GM23338 (cell line): ENCODE measurements at regions not wholly inside any gene's neighbourhood (a gene's known extent, or its start where the extent isn't known, plus 50 kb on each side); places are given as distances from the start of the nearest gene placed in this dataset.

Experiments
- EZH2 ChIP-seq: fragments of 200-600 bp; sonication (generic); IDR thresholded peaks from one replicate; pipeline ENCODE4 v1.8.0; 2017; ENCODE audit warnings: antibody characterized with exemption, mild to moderate bottlenecking, low read depth; ENCODE audit not compliant: unreplicated experiment
- EZH2phosphoT487 ChIP-seq: fragments of 200-600 bp; sonication (generic); IDR thresholded peaks from one replicate; pipeline ENCODE4 v1.8.1; 2018; ENCODE audit warnings: antibody characterized with exemption; ENCODE audit not compliant: unreplicated experiment
- JUNB ChIP-seq: IDR thresholded peaks from one replicate; pipeline ENCODE4 v1.6.1; 2016; ENCODE audit warnings: antibody characterized with exemption; ENCODE audit not compliant: unreplicated experiment
- POLR2AphosphoS5 ChIP-seq: IDR thresholded peaks from 2 replicates; pipeline ENCODE4 v1.6.1; 2016; ENCODE audit warnings: antibody characterized with exemption, low read depth
- STAT1 ChIP-seq: IDR thresholded peaks from one replicate; pipeline ENCODE4 v1.6.1; 2016; ENCODE audit warnings: antibody characterized with exemption; ENCODE audit not compliant: unreplicated experiment
- TF ChIP-seq, protein P1 (sequence below), 2 experiments: fragments of 200-600 bp in 1 of 2; sonication (generic) in 1 of 2; conservative IDR thresholded peaks; 2 replicates each; pipeline versions ENCODE4 v1.5.1 to v1.6.1; 2016 to 2017; ENCODE audit warnings: antibody characterized with exemption in 2 of 2, low read depth in 2 of 2, mild to moderate bottlenecking in 2 of 2, moderate library complexity in 1 of 2
- TF ChIP-seq, protein P2 (sequence below): IDR thresholded peaks from one replicate; pipeline ENCODE4 v1.6.1; 2018; ENCODE audit warnings: antibody characterized with exemption; ENCODE audit not compliant: unreplicated experiment
- TF ChIP-seq, protein P3 (sequence below): IDR thresholded peaks from 2 replicates; pipeline ENCODE4 v1.6.1; 2016; ENCODE audit warnings: antibody characterized with exemption

DNA sequence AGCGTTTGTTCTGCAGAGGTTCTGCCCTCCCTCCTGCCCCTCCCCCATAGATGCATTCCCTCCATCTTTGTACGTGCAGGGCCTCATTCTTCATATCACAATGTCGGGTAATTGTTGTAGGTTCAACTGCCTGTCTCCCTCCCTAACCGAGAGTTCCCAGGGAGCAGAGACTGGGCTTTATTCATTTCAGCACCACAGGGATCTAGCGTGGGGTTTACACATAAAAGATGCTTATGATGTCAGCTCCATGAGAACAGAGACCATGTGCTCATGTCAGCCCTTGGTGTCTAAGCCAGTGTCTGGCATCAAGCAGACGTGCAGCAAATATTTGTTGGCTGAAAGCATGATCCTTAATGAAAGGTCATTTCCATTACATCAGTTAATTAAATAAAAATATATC, 298.9 kb upstream of the TRIB2 start:
- TF ChIP-seq, protein P1, sequence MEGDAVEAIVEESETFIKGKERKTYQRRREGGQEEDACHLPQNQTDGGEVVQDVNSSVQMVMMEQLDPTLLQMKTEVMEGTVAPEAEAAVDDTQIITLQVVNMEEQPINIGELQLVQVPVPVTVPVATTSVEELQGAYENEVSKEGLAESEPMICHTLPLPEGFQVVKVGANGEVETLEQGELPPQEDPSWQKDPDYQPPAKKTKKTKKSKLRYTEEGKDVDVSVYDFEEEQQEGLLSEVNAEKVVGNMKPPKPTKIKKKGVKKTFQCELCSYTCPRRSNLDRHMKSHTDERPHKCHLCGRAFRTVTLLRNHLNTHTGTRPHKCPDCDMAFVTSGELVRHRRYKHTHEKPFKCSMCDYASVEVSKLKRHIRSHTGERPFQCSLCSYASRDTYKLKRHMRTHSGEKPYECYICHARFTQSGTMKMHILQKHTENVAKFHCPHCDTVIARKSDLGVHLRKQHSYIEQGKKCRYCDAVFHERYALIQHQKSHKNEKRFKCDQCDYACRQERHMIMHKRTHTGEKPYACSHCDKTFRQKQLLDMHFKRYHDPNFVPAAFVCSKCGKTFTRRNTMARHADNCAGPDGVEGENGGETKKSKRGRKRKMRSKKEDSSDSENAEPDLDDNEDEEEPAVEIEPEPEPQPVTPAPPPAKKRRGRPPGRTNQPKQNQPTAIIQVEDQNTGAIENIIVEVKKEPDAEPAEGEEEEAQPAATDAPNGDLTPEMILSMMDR (conservative IDR thresholded peaks at IDR 0.05; ENCODE audit: low read depth in 2 of 2), result no peak
- TF ChIP-seq JUNB, result no peak
- TF ChIP-seq, protein P2, sequence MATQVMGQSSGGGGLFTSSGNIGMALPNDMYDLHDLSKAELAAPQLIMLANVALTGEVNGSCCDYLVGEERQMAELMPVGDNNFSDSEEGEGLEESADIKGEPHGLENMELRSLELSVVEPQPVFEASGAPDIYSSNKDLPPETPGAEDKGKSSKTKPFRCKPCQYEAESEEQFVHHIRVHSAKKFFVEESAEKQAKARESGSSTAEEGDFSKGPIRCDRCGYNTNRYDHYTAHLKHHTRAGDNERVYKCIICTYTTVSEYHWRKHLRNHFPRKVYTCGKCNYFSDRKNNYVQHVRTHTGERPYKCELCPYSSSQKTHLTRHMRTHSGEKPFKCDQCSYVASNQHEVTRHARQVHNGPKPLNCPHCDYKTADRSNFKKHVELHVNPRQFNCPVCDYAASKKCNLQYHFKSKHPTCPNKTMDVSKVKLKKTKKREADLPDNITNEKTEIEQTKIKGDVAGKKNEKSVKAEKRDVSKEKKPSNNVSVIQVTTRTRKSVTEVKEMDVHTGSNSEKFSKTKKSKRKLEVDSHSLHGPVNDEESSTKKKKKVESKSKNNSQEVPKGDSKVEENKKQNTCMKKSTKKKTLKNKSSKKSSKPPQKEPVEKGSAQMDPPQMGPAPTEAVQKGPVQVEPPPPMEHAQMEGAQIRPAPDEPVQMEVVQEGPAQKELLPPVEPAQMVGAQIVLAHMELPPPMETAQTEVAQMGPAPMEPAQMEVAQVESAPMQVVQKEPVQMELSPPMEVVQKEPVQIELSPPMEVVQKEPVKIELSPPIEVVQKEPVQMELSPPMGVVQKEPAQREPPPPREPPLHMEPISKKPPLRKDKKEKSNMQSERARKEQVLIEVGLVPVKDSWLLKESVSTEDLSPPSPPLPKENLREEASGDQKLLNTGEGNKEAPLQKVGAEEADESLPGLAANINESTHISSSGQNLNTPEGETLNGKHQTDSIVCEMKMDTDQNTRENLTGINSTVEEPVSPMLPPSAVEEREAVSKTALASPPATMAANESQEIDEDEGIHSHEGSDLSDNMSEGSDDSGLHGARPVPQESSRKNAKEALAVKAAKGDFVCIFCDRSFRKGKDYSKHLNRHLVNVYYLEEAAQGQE, result no peak
- no peak for TF ChIP-seq POLR2AphosphoS5
- TF ChIP-seq EZH2, result no peak
- TF ChIP-seq EZH2phosphoT487, result no peak
- TF ChIP-seq, protein P3, sequence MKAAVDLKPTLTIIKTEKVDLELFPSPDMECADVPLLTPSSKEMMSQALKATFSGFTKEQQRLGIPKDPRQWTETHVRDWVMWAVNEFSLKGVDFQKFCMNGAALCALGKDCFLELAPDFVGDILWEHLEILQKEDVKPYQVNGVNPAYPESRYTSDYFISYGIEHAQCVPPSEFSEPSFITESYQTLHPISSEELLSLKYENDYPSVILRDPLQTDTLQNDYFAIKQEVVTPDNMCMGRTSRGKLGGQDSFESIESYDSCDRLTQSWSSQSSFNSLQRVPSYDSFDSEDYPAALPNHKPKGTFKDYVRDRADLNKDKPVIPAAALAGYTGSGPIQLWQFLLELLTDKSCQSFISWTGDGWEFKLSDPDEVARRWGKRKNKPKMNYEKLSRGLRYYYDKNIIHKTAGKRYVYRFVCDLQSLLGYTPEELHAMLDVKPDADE, result no peak
- no peak for TF ChIP-seq STAT1
